ENCODE measurements at regions not wholly inside any gene's neighbourhood (a gene's known extent, or its start where the extent isn't known, plus 50 kb on each side); places are given as distances from the start of the nearest gene placed in this dataset.

- Mint-ChIP-seq H3K36me3 (ENCODE audit: low read depth) (no peaks in the 10 kb centered on the region), H3K27me3 (ENCODE audit: insufficient read depth, low read depth, poor library complexity) (no peaks in the 10 kb centered on the region), H3K4me1 (no peaks in the 10 kb centered on the region), H3K4me3 (no peak overlapping the region), H3K27ac (no peak overlapping the region), H3K9me3 (no peaks in the 10 kb centered on the region; the same call in 2 of the 3 replicates)
- DNase-seq (ENCODE audit: low spot score) = no peak
- H3K9me2 ChIP-seq (ENCODE audit: insufficient read depth) = no peaks in the 10 kb centered on the region
- H3K4me3 ChIP-seq = no peak overlapping the region
- no peak for ATAC-seq
- no peak overlapping the region for H3K4me2 ChIP-seq
- H3K27me3 ChIP-seq (ENCODE audit: insufficient read depth) = no peaks in the 10 kb centered on the region
- no peaks in the 10 kb centered on the region for H4K20me1 ChIP-seq (replicated peaks; ENCODE audit: insufficient read depth)
- TF ChIP-seq EZH2phosphoT487 (IDR thresholded peaks at IDR 0.05; ENCODE audit: unreplicated experiment) (no peak), JUNB (IDR thresholded peaks at IDR 0.05; ENCODE audit: unreplicated experiment) (no peak), ZNF331 (CRISPR knock-in tag; IDR thresholded peaks at IDR 0.05; ENCODE audit: low read depth) (no peak), ZNF462 (CRISPR knock-in tag; IDR thresholded peaks at IDR 0.05) (no peak), POLR2AphosphoS5 (IDR thresholded peaks at IDR 0.05; ENCODE audit: low read depth) (no peak)
- TF ChIP-seq, protein P1, sequence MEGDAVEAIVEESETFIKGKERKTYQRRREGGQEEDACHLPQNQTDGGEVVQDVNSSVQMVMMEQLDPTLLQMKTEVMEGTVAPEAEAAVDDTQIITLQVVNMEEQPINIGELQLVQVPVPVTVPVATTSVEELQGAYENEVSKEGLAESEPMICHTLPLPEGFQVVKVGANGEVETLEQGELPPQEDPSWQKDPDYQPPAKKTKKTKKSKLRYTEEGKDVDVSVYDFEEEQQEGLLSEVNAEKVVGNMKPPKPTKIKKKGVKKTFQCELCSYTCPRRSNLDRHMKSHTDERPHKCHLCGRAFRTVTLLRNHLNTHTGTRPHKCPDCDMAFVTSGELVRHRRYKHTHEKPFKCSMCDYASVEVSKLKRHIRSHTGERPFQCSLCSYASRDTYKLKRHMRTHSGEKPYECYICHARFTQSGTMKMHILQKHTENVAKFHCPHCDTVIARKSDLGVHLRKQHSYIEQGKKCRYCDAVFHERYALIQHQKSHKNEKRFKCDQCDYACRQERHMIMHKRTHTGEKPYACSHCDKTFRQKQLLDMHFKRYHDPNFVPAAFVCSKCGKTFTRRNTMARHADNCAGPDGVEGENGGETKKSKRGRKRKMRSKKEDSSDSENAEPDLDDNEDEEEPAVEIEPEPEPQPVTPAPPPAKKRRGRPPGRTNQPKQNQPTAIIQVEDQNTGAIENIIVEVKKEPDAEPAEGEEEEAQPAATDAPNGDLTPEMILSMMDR (conservative IDR thresholded peaks at IDR 0.05; ENCODE audit: low read depth in 2 of 2) = no peak
- H3K4me1 ChIP-seq (ENCODE audit: insufficient read depth) = no peaks in the 10 kb centered on the region
- no peaks in the 10 kb centered on the region for H3K79me2 ChIP-seq (replicated peaks; ENCODE audit: insufficient read depth)
- H3K27ac ChIP-seq (ENCODE audit: low read depth) = no peak overlapping the region
- H2AFZ ChIP-seq = no peak overlapping the region
- H3F3A ChIP-seq (replicated peaks; ENCODE audit: low read depth) = no peaks in the 10 kb centered on the region
- H3K36me3 ChIP-seq (ENCODE audit: insufficient read depth) = no peaks in the 10 kb centered on the region
Observed at GRCh38 chr6:119602215-119603178, 252.9 kb upstream of the MAN1A1 start.
